Brain microvascular endothelial cell (primary cell): ENCODE measurements at regions not wholly inside any gene's neighbourhood (a gene's known extent, or its start where the extent isn't known, plus 50 kb on each side); places are given as distances from the start of the nearest gene placed in this dataset.

Experiments used
- DNase-seq: peaks from one replicate; pipeline ENCODE4 v3.0.0-alpha.2; 2020
- H3K27ac ChIP-seq: fragments of 250-450 bp; sonication (Bioruptor Pico); 2 replicates; pipeline ENCODE4 v1.5.1; 2020; ENCODE audit warnings: mild to moderate bottlenecking, moderate library complexity
- H3K27me3 ChIP-seq: fragments of 250-450 bp; sonication (Bioruptor Pico); replicated peaks from 2 replicates; pipeline ENCODE4 v1.5.1; 2020; ENCODE audit warnings: mild to moderate bottlenecking
- H3K36me3 ChIP-seq: fragments of 250-450 bp; sonication (Bioruptor Pico); replicated peaks from 2 replicates; pipeline ENCODE4 v1.5.1; 2020; ENCODE audit warnings: mild to moderate bottlenecking
- H3K4me3 ChIP-seq: 2 replicates; pipeline ENCODE4 v1.5.1; 2011; ENCODE audit warnings: low read depth, mild to moderate bottlenecking, control low read depth, low read length, moderate library complexity
- in situ Hi-C: cut with HindIII; loops from 2 replicates; pipeline ENCODE4 v1.10.0; 2017; ENCODE audit warnings: low sequenced_read_pairs, low pct_ligation_motif_present
- TF ChIP-seq, protein P1 (sequence below): IDR thresholded peaks from 2 replicates; pipeline ENCODE4 v1.5.1; 2011; ENCODE audit warnings: low read depth, mild to moderate bottlenecking, moderate library complexity, low read length, control low read depth, inconsistent platforms; ENCODE audit errors: missing control alignments

DNA sequence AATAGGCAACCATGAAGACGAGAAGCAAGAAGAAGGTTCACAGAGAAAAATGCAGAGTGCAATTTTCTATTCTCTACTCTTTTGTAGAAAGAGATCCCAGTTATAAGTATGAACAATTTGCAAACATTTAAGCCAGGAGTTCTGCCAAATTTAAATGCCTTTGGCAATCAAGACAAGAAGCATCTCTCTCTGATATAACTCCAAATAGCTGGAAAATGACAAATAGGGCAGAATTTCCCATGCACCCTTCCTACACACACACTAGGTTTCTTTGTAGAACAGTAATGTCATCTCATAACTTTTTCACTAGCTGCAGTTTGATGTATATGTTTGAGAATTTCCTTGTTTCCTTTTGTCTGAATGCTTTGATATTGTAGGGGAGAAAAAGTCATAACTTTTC, 333.5 kb upstream of the AZI2 start:
- H3K27me3 ChIP-seq: no peaks in the 10 kb centered on the region
- TF ChIP-seq, protein P1, sequence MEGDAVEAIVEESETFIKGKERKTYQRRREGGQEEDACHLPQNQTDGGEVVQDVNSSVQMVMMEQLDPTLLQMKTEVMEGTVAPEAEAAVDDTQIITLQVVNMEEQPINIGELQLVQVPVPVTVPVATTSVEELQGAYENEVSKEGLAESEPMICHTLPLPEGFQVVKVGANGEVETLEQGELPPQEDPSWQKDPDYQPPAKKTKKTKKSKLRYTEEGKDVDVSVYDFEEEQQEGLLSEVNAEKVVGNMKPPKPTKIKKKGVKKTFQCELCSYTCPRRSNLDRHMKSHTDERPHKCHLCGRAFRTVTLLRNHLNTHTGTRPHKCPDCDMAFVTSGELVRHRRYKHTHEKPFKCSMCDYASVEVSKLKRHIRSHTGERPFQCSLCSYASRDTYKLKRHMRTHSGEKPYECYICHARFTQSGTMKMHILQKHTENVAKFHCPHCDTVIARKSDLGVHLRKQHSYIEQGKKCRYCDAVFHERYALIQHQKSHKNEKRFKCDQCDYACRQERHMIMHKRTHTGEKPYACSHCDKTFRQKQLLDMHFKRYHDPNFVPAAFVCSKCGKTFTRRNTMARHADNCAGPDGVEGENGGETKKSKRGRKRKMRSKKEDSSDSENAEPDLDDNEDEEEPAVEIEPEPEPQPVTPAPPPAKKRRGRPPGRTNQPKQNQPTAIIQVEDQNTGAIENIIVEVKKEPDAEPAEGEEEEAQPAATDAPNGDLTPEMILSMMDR: no peak
- in situ Hi-C loops: no loop called here
- no peak overlapping the region for H3K27ac ChIP-seq
- H3K4me3 ChIP-seq: no peak overlapping the region
- DNase-seq: no peak
- no peaks in the 10 kb centered on the region for H3K36me3 ChIP-seq

DNA sequence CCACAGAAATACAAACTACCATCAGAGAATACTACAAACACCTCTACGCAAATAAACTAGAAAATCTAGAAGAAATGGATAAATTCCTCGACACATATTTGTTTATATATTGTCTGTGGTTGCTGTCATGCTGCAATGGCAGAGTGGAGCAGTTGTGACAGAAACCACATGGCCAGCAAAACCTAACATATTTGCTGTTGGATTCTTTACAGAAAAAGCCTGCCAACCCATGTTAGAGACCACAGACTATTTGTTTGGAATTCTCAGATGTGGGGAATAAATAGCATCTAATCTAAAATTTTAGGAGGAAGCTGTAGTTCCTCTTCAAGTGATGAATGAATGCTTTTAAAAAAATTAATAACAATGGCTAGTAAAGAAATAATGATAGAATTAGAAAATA, 341.6 kb upstream of the AZI2 start:
- in situ Hi-C loops: no loop called here
- no peak overlapping the region for H3K4me3 ChIP-seq
- H3K27ac ChIP-seq: no peak overlapping the region
- H3K27me3 ChIP-seq: no peaks in the 10 kb centered on the region
- no peak for DNase-seq
- H3K36me3 ChIP-seq: no peaks in the 10 kb centered on the region
- TF ChIP-seq, protein P1: no peak

DNA sequence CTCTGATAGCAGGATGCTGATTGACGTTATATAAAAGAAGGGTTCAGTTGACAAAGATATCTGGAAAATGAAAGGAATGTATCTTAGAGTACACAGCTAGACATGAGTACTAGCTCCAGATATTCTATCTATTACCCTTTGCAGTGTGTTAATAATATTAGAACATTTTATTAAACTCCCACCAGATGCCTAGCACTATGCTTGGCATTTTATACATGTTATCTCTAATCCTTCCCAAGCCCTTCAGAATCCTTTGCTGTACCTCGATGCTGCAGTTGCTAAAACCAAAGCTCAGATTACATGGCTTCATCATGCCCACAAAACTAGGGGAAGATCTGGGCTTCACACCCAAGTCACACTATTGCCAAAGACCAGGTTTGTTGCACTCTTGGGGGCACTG, 350.1 kb upstream of the AZI2 start:
- in situ Hi-C loops: no loop called here
- TF ChIP-seq, protein P1: no peak
- DNase-seq: no peak
- Histone ChIP-seq H3K27me3 (no peaks in the 10 kb centered on the region), H3K36me3 (no peaks in the 10 kb centered on the region), H3K4me3 (no peak overlapping the region), H3K27ac (no peak overlapping the region)

DNA sequence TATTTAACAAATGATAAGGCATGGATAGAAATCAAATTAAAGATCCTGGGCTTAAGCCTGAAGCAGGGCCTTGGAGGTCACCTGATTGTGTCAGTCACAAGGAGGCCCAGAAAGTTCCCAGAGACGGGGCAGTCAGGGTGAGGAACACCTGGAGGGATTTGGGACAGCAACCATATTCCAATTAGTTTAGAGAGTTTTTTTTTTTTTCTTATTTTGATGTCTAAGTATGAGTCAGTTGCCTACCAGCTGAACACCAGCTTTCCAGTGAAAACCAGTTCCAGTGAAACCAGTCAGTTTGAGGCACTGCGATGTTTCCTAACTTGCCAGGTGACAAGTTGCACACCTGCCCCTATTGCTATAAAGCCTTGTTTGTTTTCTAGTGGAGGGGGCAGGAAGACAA, 350.7 kb upstream of the AZI2 start:
- in situ Hi-C loops: no loop called here

DNA sequence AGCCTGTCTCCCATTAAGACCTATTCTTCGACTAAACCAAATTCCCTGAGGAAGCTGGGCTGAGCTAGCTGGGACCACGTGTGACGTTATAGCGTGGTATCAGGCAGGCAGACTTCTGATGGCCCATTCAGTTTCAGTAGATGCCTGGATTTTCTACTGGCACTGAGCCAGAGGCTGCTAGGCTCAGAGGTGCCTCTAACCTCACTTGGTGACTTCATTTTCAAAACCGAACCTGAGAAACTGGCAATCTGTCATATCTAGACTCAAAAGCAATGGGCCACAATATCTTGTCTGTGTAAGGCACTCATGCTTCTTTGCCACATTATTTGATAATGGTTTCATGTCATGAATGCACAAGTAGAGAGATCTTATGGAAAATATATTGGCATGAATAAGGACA, 352.1 kb upstream of the AZI2 start:
- in situ Hi-C loops: no loop called here
- H3K4me3 ChIP-seq: no peak overlapping the region
- no peak for DNase-seq
- H3K27ac ChIP-seq: no peak overlapping the region
- H3K27me3 ChIP-seq: no peaks in the 10 kb centered on the region
- no peaks in the 10 kb centered on the region for H3K36me3 ChIP-seq
- TF ChIP-seq, protein P1: no peak

More for the DNA sequence above, 350.7 kb upstream of the AZI2 start:
- DNase-seq: no peak
- TF ChIP-seq, protein P1: no peak
- Histone ChIP-seq H3K27me3 (no peaks in the 10 kb centered on the region), H3K4me3 (no peak overlapping the region), H3K27ac (no peak overlapping the region), H3K36me3 (no peaks in the 10 kb centered on the region)

DNA sequence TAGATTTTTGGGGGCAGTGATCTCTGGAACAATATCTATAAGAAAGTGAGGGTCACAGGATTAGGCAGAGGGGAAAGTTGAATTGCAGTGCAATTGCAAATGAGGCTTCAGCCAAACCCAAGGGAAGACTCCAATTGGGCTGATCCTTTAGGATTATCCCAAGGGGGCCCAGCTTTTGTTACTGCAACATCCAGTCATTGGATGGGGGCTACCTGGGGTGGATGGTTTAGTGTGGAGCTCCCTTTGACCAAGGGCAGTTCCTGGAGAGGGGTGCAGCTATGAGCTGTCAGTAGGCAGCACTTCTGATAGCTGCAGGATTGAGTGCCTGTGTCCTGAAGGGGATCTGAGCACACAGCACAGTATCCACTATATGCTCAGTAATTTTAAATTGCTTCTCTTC, 355.2 kb upstream of the AZI2 start:
- DNase-seq: no peak
- in situ Hi-C loops: no loop called here

More for the DNA sequence above, 355.2 kb upstream of the AZI2 start:
- TF ChIP-seq, protein P1: no peak
- Histone ChIP-seq H3K27me3 (no peaks in the 10 kb centered on the region), H3K36me3 (no peaks in the 10 kb centered on the region), H3K27ac (no peak overlapping the region), H3K4me3 (no peak overlapping the region)
